AG08395 (cell line): ENCODE measurements at regions not wholly inside any gene's neighbourhood (a gene's known extent, or its start where the extent isn't known, plus 50 kb on each side); places are given as distances from the start of the nearest gene placed in this dataset.
A peak's percentile ranks its signal among the peaks of the same experiment; 100 is the strongest.
"Not testable (repeated sequence)": the region's sequence is repeated elsewhere in the genome, so short reads cannot be mapped to it uniquely, and the experiment has no call there.

ENCODE experiments used
- DNase-seq: peaks from one replicate; pipeline ENCODE4 v3.0.0; 2012; ENCODE audit warnings: mixed read lengths, low spot score

DNA sequence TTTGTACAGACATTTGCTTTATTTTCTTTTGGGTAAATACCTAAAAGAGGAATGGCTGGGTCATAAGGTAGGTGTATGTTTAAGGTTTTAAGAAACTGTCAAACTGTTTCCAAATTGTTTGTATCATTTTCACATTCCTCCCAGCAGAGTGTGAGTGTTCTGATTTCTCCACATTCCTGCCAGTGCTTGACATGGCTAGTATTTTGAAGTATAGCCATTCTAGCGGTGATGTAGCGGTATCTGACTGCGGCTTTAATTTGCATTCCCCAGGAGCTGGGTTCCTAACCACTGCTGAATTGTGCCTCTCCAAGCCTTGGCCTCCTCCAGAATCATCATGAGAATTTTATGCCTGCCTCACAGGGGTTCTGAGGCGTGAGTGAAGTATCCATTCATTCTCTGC lies 61.8 kb upstream of the ARL4C start:
- no peak for DNase-seq

- peak; percentile 45 for DNase-seq
Measured at GRCh38 chr2:234556848-234557573, 60.1 kb upstream of the ARL4C start.

DNA sequence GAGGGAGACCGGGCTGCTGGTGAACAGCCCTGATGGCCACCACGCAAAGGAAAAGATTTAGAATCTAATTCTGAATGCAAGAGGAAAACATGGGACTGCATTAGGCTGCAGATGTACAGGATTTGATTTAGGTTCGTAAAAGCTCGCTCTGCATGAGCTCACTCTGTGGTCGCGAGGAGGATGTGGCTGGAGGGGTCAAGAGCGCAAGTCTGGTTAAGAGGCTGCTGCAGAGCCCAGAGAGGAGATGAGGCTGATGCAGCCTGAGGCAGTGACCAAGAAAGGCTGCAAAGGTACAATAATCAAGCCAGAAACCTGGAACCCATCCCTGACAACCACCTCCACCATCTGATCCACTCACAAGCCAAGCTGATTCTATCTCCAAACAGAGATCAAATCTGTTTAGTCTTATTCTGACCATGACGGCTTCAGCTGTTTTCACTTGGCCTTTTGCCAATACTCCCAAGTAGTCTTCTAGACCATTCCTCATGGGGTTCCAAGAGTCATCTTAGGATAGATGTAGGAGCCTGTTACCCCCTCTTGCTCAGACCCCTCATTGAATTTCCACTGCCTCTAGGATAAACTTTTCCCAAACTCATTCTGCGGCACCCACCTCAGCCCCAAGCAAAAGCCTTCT lies 58.9 kb upstream of the ARL4C start:
- peak; percentile 45 for DNase-seq

GRCh38 chr2:234555161-234555560 lies 58.3 kb upstream of the ARL4C start:
- no peak for DNase-seq

DNA sequence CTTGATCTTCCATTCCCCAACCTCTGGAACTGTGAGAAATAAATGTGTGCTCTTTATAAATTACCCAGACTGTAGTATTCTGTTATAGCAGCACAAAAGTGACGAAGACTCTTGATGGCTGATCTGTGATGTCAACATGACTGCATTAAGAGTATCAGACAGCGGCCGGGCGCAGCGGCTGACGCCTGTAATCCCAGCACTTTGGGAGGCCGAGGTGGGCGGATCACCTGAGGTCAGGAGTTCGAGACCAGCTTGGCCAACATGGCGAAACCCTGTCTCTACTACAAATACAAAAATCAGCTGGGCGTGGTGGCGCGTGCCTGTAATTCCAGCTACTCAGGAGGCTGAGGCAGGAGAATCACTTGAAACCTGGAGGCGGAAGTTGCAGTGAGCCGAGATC lies 56.3 kb upstream of the ARL4C start:
- not testable (repeated sequence) for DNase-seq

DNA sequence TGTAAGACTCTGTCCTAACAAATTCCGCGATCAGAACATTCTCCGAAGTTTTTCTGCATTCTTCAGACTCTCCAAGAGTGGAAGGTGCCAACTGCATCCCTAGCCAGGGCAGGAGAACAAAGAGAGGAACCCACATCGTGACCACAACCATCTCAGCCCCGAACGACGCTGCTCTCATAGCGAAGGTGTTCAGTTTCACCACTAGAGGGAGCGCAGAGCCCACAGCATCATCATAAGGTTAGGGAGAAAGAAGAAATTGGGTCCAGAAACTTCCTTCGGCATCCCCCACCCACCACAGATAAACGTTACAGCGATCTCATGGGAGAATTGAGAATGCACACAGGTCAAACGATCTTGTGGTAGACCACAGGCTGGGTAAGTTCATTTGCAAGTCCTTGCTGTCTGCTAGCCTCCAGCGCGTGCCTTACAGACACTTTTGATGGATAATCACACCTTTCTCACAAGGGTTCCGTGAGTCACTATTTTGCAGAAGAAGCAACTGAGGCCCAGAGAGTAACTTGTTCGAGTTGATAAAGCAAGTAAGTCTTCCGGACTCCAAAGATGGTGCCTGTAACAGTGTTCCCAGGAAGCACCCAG lies 53.7 kb upstream of the ARL4C start:
- peak; percentile 91 for DNase-seq

- DNase-seq = no peak
Measured at GRCh38 chr2:234550056-234550455, 53.2 kb upstream of the ARL4C start.

DNA sequence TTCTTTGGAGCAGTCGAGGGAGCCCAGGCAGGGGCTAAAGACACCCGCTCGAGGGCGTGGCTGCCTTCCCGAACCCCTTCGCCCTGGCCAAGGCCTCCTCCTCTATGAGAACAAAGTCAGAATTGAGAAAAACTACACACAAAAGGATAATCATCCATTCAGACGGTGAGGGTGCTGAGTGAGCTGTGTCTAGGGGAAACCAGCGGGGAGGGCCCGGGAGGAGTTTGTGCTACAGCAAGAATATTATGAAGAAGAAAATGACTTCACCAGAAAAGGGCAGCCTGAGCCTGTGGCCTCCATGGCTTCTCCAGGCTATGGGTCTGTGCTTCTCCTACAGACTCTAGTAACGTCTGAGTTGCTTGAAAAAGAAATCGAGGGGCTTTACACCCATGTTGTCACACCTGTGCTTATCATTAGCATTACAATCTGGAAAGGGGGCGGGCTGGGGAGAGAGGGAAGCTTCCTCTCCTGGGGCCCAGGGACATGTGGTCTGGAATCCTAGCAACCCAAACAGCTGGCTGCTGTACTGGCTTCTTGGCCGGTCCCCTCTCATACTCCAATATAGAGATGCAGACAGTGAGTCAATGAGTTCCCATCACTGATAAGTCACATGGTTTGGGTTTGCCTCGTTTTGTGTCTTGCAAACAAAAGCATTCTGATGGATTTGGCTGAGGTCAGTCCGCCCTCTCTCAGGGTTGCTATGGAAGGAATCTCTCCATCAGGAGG lies 52.0 kb upstream of the ARL4C start:
- DNase-seq = peak; percentile 44

- no peak for DNase-seq
Measured at GRCh38 chr2:234546770-234547169, 49.9 kb upstream of the ARL4C start.
